ENCODE measurements at regions not wholly inside any gene's neighbourhood (a gene's known extent, or its start where the extent isn't known, plus 50 kb on each side); places are given as distances from the start of the nearest gene placed in this dataset.

GRCh38 chr3:43215138-43215537 is 71.2 kb upstream of the SNRK start:
- DNase-seq (ENCODE audit: low spot score) (no peak), ATAC-seq (ENCODE audit: low FRiP score) (no peak)
- no peak for TF ChIP-seq CTCF (IDR thresholded peaks at IDR 0.05)

DNA sequence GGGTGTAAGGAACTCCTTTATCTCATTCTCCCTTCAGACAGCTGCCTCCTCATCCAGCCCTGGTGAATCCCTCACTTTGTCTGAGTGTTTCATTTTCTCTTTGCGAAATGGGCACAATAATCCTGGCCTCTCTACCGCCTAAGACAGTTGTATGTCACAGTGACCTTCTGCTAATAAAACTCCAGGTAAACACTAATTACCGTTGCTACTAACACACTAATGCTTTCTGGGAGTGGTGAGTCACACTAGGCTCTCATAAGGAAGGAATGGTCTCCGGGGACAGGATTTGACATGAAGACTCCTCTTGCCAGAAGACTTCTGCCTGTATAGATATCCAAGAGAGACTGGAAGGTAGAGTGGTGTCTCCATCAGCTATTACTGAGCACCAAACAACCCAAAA is 71.7 kb upstream of the SNRK start:
- no peak for TF ChIP-seq CTCF (IDR thresholded peaks at IDR 0.05)
- ATAC-seq (ENCODE audit: low FRiP score), result no peak
- no peak for DNase-seq (ENCODE audit: low spot score)

DNA sequence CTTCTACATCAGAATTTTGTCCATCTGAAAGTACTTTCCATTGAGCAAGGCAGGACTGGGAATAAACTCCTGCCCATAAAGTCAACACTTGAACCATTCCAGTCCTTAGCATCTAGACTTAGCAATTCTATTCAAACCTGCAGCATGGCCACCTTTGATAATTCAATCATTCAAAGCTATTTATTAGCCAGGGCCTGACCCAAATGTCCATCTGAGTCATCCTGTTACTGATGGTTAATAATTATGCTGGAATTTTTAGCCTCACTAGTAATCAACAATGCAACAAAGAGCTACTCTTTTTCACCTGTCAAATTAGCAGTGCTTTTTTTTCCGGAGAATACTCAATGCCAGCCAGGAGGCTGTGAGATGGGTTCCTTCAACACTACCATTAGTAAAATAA is 72.7 kb upstream of the SNRK start:
- no peak for ATAC-seq (ENCODE audit: low FRiP score)
- DNase-seq (ENCODE audit: low spot score), result no peak
- TF ChIP-seq CTCF (IDR thresholded peaks at IDR 0.05), result no peak

DNA sequence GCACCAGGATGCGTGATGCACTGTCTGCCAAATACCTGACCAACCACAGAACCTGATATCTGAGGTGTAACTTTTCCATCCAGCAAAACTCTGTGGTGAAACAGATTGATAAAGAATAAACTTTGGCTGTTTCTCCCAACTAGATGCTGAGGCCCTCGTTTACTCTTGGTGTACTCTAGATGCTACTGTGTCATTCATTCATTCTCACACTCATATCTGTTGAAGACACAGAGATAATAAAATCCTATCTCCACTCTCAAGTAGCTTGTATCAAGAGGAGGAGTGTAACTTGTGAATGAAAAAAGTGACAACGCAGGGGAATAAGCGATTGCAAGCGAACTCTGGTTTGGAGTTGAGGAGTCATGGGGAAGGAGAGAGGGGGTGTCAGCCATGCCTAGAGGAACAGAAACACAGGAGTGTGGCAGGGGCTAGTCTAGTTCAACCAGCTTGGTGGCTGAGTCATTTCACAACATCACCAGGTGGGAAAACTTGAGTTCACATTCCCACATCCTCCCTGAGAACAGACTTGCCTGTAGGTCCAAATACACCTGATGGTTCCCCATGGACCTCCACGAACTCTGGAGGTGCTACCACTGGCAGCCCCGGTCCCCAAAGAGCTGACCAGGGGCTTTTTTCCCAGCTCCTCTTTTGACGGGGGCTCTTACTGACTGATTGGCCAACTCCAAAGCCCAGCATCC is 73.3 kb upstream of the SNRK start:
- TF ChIP-seq CTCF (IDR thresholded peaks at IDR 0.05), result no peak
- no peak for ATAC-seq (ENCODE audit: low FRiP score)
- no peak for DNase-seq (ENCODE audit: low spot score)

- DNase-seq (ENCODE audit: low spot score) (no peak), ATAC-seq (ENCODE audit: low FRiP score) (no peak)
- no peak for TF ChIP-seq CTCF (IDR thresholded peaks at IDR 0.05)
Measured at GRCh38 chr3:43211681-43212080, 74.7 kb upstream of the SNRK start.

GRCh38 chr3:43210049-43211027 is 76.0 kb upstream of the SNRK start:
- ATAC-seq (ENCODE audit: low FRiP score), result peak; percentile 49
- TF ChIP-seq CTCF (IDR thresholded peaks at IDR 0.05), result no peak
- DNase-seq (ENCODE audit: low spot score), result no peak
